Skeletal muscle tissue (tissue), 4 donors: ENCODE measurements at regions not wholly inside any gene's neighbourhood (a gene's known extent, or its start where the extent isn't known, plus 50 kb on each side); places are given as distances from the start of the nearest gene placed in this dataset. TPM values are rescaled to one million over a fixed set of nuclear protein-coding genes. Genes with fewer than 3 reads are reported as not detected.

ENCODE experiments used
- H3K27ac ChIP-seq: one replicate; pipeline ENCODE4 v1.7.0; 2013; ENCODE audit warnings: mild to moderate bottlenecking, low read depth, low read length, inconsistent platforms
- H3K27me3 ChIP-seq, 3 donors: one replicate each; pipeline ENCODE4 v1.7.0; 2013; ENCODE audit warnings: low read length in 3 of 3; ENCODE audit not compliant: control insufficient read depth in 3 of 3, insufficient read depth in 3 of 3
- H3K36me3 ChIP-seq, 3 donors: one replicate each; pipeline ENCODE4 v1.7.0; 2013; ENCODE audit warnings: low read length in 3 of 3; ENCODE audit not compliant: control insufficient read depth in 3 of 3, insufficient read depth in 3 of 3
- H3K4me1 ChIP-seq, 3 donors: one replicate each; pipeline ENCODE4 v1.7.0; 2013; ENCODE audit warnings: low read length in 3 of 3, mild to moderate bottlenecking in 3 of 3; ENCODE audit not compliant: control insufficient read depth in 3 of 3, insufficient read depth in 3 of 3
- H3K4me3 ChIP-seq, 3 donors: one replicate each; pipeline ENCODE4 v1.7.0; 2013; ENCODE audit warnings: low read length in 3 of 3
- H3K9ac ChIP-seq, 3 donors: one replicate each; pipeline ENCODE4 v1.7.0; 2013; ENCODE audit warnings: low read length in 3 of 3, mild to moderate bottlenecking in 3 of 3, moderate library complexity in 2 of 3, low read depth in 1 of 3
- H3K9me3 ChIP-seq, 3 donors: one replicate each; pipeline ENCODE4 v1.7.0; 2013; ENCODE audit warnings: low read length in 3 of 3; ENCODE audit not compliant: control insufficient read depth in 3 of 3
- small RNA-seq: library from RNA; depleted of rRNA; stranded (forward); fragments of <200 nt; gene quantifications from one replicate; pipeline ENCODE3, GENCODE V24; 2014
- donor health status: Osteomylitis.

GRCh38 chr20:52247548-52247947 lies 56.0 kb upstream of the ZFP64 start:
- H3K4me1 ChIP-seq, result no peaks in the 10 kb centered on the region
- H3K9me3 ChIP-seq, result no peaks in the 10 kb centered on the region
- H3K27ac ChIP-seq, result no peak overlapping the region
- H3K36me3 ChIP-seq, result no peaks in the 10 kb centered on the region
- H3K4me3 ChIP-seq, result no peak overlapping the region
- no peaks in the 10 kb centered on the region for H3K27me3 ChIP-seq
- no peak overlapping the region for H3K9ac ChIP-seq

GRCh38 chr20:52246366-52246765 lies 54.8 kb upstream of the ZFP64 start:
- H3K27ac ChIP-seq, result no peak overlapping the region
- H3K9ac ChIP-seq, result no peak overlapping the region
- H3K36me3 ChIP-seq, result no peaks in the 10 kb centered on the region
- H3K9me3 ChIP-seq, result no peaks in the 10 kb centered on the region
- no peaks in the 10 kb centered on the region for H3K4me1 ChIP-seq
- H3K4me3 ChIP-seq, result no peak overlapping the region
- H3K27me3 ChIP-seq, result no peaks in the 10 kb centered on the region

GRCh38 chr20:52244702-52245101 lies 53.1 kb upstream of the ZFP64 start:
- H3K27me3 ChIP-seq, result peaks cover 0 to 3% (median 0%) of the 10 kb centered on the region in 3 donors
- no peaks in the 10 kb centered on the region for H3K9me3 ChIP-seq
- no peak overlapping the region for H3K9ac ChIP-seq
- H3K4me3 ChIP-seq, result no peak overlapping the region
- H3K27ac ChIP-seq, result no peak overlapping the region
- no peaks in the 10 kb centered on the region for H3K4me1 ChIP-seq
- H3K36me3 ChIP-seq, result no peaks in the 10 kb centered on the region

- Histone ChIP-seq H3K27ac (no peak overlapping the region), H3K4me1 (no peaks in the 10 kb centered on the region), H3K9ac (no peak overlapping the region), H3K9me3 (no peaks in the 10 kb centered on the region), H3K4me3 (no peak overlapping the region), H3K36me3 (no peaks in the 10 kb centered on the region), H3K27me3 (peaks cover 0 to 3% (median 0%) of the 10 kb centered on the region in 3 donors)
These were observed 51.0 kb upstream of the ZFP64 start for GRCh38 chr20:52242237-52243230.

Small RNAs in the stretch of these regions (small RNA-seq; reads per million reads assigned to genes)
- not detected for gene RF02271
- not detected for gene RPL36P1
